H1 (cell line): ENCODE measurements at regions not wholly inside any gene's neighbourhood (a gene's known extent, or its start where the extent isn't known, plus 50 kb on each side); places are given as distances from the start of the nearest gene placed in this dataset.

ENCODE experiments used
- EGR1 ChIP-seq: IDR thresholded peaks from 2 replicates; pipeline ENCODE4 v1.6.1; 2011; ENCODE audit warnings: low read depth, low read length, borderline replicate concordance
- MAFK ChIP-seq: IDR thresholded peaks from 2 replicates; pipeline ENCODE4 v1.6.1; 2012; ENCODE audit warnings: low read depth, mild to moderate bottlenecking, improper control_type of control experiment, low read length
- TF ChIP-seq, protein P1 (sequence below), 3 experiments: IDR thresholded peaks; 1 replicate in 2 of 3; 2 replicates in 1 of 3; pipeline versions ENCODE4 v1.5.1 to v1.6.1; 2011; ENCODE audit warnings: low read length in 3 of 3, mild to moderate bottlenecking in 3 of 3, inconsistent platforms in 2 of 3, low read depth in 1 of 3, moderate library complexity in 1 of 3; ENCODE audit not compliant: insufficient read depth in 1 of 3; ENCODE audit errors: control extremely low read depth in 1 of 3

- TF ChIP-seq, protein P1, sequence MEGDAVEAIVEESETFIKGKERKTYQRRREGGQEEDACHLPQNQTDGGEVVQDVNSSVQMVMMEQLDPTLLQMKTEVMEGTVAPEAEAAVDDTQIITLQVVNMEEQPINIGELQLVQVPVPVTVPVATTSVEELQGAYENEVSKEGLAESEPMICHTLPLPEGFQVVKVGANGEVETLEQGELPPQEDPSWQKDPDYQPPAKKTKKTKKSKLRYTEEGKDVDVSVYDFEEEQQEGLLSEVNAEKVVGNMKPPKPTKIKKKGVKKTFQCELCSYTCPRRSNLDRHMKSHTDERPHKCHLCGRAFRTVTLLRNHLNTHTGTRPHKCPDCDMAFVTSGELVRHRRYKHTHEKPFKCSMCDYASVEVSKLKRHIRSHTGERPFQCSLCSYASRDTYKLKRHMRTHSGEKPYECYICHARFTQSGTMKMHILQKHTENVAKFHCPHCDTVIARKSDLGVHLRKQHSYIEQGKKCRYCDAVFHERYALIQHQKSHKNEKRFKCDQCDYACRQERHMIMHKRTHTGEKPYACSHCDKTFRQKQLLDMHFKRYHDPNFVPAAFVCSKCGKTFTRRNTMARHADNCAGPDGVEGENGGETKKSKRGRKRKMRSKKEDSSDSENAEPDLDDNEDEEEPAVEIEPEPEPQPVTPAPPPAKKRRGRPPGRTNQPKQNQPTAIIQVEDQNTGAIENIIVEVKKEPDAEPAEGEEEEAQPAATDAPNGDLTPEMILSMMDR (IDR thresholded peaks at IDR 0.05; ENCODE audit: control extremely low read depth in 1 of 3, insufficient read depth in 1 of 3, low read depth in 1 of 3, low read length in 3 of 3): no peak
- TF ChIP-seq MAFK: no peak
- TF ChIP-seq EGR1: no peak
Observed at GRCh38 chr2:62427146-62427545, 78.8 kb downstream of the TMEM17 start.
